Epidermal melanocyte (primary cell): ENCODE measurements at regions not wholly inside any gene's neighbourhood (a gene's known extent, or its start where the extent isn't known, plus 50 kb on each side); places are given as distances from the start of the nearest gene placed in this dataset.

Source experiments
- DNase-seq: peaks from one replicate; pipeline ENCODE4 v3.0.0; 2011; ENCODE audit warnings: low spot score; ENCODE audit not compliant: insufficient read length

- DNase-seq: no peak
Measured at GRCh38 chr13:53648673-53649072, 620.1 kb downstream of the OLFM4 start.

- DNase-seq: no peak
Measured at GRCh38 chr13:53672005-53672404, 643.4 kb downstream of the OLFM4 start.

- no peak for DNase-seq
Measured at GRCh38 chr13:53683146-53683545, 654.5 kb downstream of the OLFM4 start.

- no peak for DNase-seq
Measured at GRCh38 chr13:53683608-53684007, 655.0 kb downstream of the OLFM4 start.

- no peak for DNase-seq
Measured at GRCh38 chr13:53691417-53691816, 662.8 kb downstream of the OLFM4 start.

GRCh38 chr13:53694814-53695532 is 666.4 kb downstream of the OLFM4 start:
- no peak for DNase-seq

- DNase-seq: no peak
Measured at GRCh38 chr13:53703371-53704080, 674.9 kb downstream of the OLFM4 start.

GRCh38 chr13:53719281-53719680 is 690.7 kb downstream of the OLFM4 start:
- DNase-seq: no peak

- no peak for DNase-seq
Measured at GRCh38 chr13:53732664-53733063, 704.1 kb downstream of the OLFM4 start.

GRCh38 chr13:53743906-53744305 is 715.3 kb downstream of the OLFM4 start:
- DNase-seq: no peak

GRCh38 chr13:53747825-53748224 is 719.2 kb downstream of the OLFM4 start:
- no peak for DNase-seq

- no peak for DNase-seq
Measured at GRCh38 chr13:53749306-53749705, 720.7 kb downstream of the OLFM4 start.

GRCh38 chr13:53759016-53759415 is 730.4 kb downstream of the OLFM4 start:
- no peak for DNase-seq

GRCh38 chr13:53775807-53776206 is 747.2 kb downstream of the OLFM4 start:
- no peak for DNase-seq

- DNase-seq: no peak
Measured at GRCh38 chr13:53778937-53779336, 750.3 kb downstream of the OLFM4 start.

GRCh38 chr13:53781941-53782340 is 753.3 kb downstream of the OLFM4 start:
- no peak for DNase-seq

- DNase-seq: peak; percentile 36
Measured at GRCh38 chr13:53782488-53782961, 753.9 kb downstream of the OLFM4 start.

- DNase-seq: no peak
Measured at GRCh38 chr13:53783471-53783870, 754.9 kb downstream of the OLFM4 start.

GRCh38 chr13:53788286-53788685 is 759.7 kb downstream of the OLFM4 start:
- DNase-seq: no peak

- DNase-seq: no peak
Measured at GRCh38 chr13:53800011-53800410, 771.4 kb downstream of the OLFM4 start.

GRCh38 chr13:53807251-53807834 is 778.7 kb downstream of the OLFM4 start:
- DNase-seq: no peak

GRCh38 chr13:53821632-53822031 is 793.0 kb downstream of the OLFM4 start:
- no peak for DNase-seq
